Adipocyte (in vitro differentiated cells): ENCODE measurements at regions not wholly inside any gene's neighbourhood (a gene's known extent, or its start where the extent isn't known, plus 50 kb on each side); places are given as distances from the start of the nearest gene placed in this dataset.

Source experiments
- DNase-seq: peaks from one replicate; pipeline ENCODE4 v3.0.0-alpha.2; 2015; ENCODE audit warnings: low read depth
- H3K27me3 ChIP-seq: replicated peaks from 2 replicates; pipeline ENCODE4 v1.7.0; 2013; ENCODE audit warnings: mild to moderate bottlenecking, low read length, moderate library complexity; ENCODE audit not compliant: control insufficient read depth, insufficient read depth
- H3K36me3 ChIP-seq: 2 replicates; pipeline ENCODE4 v1.7.0; 2013; ENCODE audit warnings: low read length, mild to moderate bottlenecking, moderate library complexity; ENCODE audit not compliant: control insufficient read depth, insufficient read depth, severe bottlenecking
- H3K4me1 ChIP-seq: 2 replicates; pipeline ENCODE4 v1.7.0; 2013; ENCODE audit warnings: mild to moderate bottlenecking, low read length, moderate library complexity; ENCODE audit not compliant: control insufficient read depth, insufficient read depth
- H3K4me3 ChIP-seq: 2 replicates; pipeline ENCODE4 v1.7.0; 2013; ENCODE audit warnings: mild to moderate bottlenecking, low read length, moderate library complexity
- H3K9ac ChIP-seq: 2 replicates; pipeline ENCODE4 v1.7.0; 2013; ENCODE audit warnings: mild to moderate bottlenecking, low read length, moderate library complexity
- H3K9me3 ChIP-seq: 2 replicates; pipeline ENCODE4 v1.7.0; 2013; ENCODE audit warnings: mild to moderate bottlenecking, low read length, moderate library complexity; ENCODE audit not compliant: control insufficient read depth

DNA sequence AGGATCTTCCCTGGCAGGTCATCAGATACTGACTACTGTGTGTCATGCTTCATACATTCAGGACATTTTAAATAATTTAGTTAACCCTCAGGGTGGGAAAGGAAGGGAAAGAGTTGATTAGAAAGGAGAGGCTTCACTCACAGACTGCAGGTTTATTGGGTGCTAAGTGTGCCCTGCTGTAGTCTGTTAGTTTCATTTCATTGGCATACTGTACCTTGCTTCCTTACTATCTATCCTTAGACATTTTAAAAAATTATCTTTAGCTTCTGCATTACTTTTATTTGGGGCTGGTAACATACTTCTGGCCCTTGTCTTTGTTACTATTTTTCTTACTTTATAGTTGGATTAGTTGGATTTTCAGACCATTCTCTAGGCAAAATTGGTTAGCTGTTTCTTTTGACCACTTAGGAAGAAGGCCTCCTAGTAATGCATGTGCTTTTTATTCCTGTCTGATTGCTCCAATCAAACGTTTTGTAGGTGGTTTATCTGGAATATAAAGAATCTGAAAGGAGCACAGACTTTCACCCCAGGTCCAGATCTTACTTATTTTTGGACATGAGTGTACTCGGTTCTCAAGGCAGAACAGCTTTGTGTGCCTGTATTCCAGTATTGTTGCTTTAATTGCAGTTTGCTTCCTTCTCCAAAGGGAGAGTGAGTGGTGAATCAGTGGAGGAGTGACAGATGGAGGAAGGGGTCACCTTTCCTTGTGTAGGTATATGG lies 82.7 kb upstream of the PRDM1 start:
- no peak for DNase-seq
- Histone ChIP-seq H3K36me3 (no peaks in the 10 kb centered on the region), H3K9me3 (no peaks in the 10 kb centered on the region), H3K27me3 (no peaks in the 10 kb centered on the region), H3K4me3 (no peak overlapping the region), H3K4me1 (peaks cover 10% of the 10 kb centered on the region), H3K9ac (no peak overlapping the region)

DNA sequence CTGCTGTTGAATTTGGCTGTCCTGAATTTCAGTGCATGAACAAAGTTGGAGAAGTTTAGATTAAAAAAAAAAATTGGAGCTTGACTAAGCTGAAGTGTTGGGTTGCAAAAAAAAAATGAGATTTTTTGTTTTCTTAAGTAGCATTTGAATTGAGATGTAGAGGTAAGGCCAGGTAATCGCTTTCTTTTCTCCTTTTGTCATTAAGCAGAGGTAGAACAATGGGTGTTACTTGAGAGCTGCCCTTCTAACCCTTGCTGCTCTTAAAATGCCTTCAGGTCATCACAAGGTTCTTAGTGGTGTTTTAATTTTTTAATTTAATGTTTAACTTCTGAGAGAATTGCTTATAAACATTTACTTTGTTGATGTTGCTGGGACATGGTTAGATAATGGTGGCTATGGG lies 84.1 kb upstream of the PRDM1 start:
- Histone ChIP-seq H3K4me1 (peaks cover 10% of the 10 kb centered on the region), H3K9ac (no peak overlapping the region), H3K36me3 (no peaks in the 10 kb centered on the region), H3K4me3 (no peak overlapping the region), H3K9me3 (no peaks in the 10 kb centered on the region), H3K27me3 (no peaks in the 10 kb centered on the region)
- DNase-seq: no peak

DNA sequence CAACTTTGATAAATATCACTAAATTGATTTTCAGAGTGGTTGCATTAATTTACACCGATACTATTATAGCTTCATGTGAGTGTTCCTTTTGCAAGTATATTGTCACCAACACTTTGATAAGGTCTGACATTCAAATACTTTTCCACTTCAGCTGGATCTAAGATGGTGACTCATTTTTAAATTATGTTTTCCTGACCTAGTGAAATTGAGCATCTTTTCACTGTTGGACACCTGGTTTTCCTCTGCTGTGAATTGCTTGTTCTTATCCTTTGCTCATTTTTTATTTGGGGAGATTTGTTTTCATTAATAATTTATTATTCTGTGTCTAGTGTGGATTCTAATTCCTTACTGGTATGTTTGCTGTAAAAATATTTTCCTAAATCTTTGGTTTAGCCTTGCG lies 85.2 kb upstream of the PRDM1 start:
- no peak overlapping the region for H3K9ac ChIP-seq
- H3K27me3 ChIP-seq: no peaks in the 10 kb centered on the region
- no peaks in the 10 kb centered on the region for H3K9me3 ChIP-seq

DNA sequence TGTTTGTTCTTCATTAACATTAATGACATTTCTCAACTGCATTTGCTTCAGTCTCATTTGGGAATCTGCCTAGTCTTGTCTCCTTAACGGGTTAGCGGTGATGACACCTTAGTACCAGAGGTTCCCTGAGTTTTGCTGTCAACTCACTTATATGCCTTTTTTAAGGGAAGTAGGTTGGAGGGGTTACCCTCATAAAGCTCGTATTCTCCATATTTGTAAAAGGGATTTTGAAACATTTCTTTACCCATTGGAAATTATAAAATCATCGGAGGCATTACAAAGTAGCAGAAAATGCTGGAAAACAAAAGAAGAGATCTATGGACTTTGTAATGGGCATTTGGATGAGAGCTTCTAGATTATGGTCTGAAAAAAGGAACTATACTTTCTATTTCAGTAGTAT lies 88.7 kb upstream of the PRDM1 start:
- no peak for DNase-seq
- H3K4me3 ChIP-seq: no peak overlapping the region
- no peaks in the 10 kb centered on the region for H3K9me3 ChIP-seq
- H3K4me1 ChIP-seq: peaks cover 15% of the 10 kb centered on the region
- no peaks in the 10 kb centered on the region for H3K36me3 ChIP-seq
- no peak overlapping the region for H3K9ac ChIP-seq
- H3K27me3 ChIP-seq: no peaks in the 10 kb centered on the region

More for the DNA sequence above, 85.2 kb upstream of the PRDM1 start:
- Histone ChIP-seq H3K4me3 (no peak overlapping the region), H3K36me3 (no peaks in the 10 kb centered on the region), H3K4me1 (peaks cover 10% of the 10 kb centered on the region)
- no peak for DNase-seq

DNA sequence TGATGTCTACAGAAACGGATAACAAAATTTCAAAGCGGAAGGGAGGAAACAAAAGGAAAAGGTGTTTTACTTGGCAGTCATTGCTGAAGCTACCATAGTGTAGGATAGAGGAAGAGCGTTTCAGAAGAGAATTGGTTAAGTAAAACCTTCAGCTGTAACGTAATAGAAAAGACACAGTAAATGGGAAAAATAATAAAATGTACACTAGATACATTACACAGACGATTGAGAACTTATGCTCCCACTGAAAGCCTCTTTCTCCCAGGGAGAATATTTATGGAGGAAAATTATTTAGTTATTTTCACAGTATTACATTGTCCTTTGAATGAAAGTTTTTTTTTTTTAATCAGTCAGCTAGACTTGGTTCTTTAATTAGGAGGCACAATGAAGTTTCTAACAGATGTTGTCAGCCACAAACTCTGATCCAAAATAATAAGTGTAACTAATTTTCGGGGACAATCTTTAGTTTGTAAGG lies 90.7 kb upstream of the PRDM1 start:
- H3K36me3 ChIP-seq: no peaks in the 10 kb centered on the region
- no peaks in the 10 kb centered on the region for H3K9me3 ChIP-seq
- peaks cover 20% of the 10 kb centered on the region for H3K4me1 ChIP-seq
- H3K27me3 ChIP-seq: no peaks in the 10 kb centered on the region
- DNase-seq: peak; percentile 19
- peak overlapping the region; percentile 92 for H3K4me3 ChIP-seq
- peak overlapping the region; percentile 89 for H3K9ac ChIP-seq

DNA sequence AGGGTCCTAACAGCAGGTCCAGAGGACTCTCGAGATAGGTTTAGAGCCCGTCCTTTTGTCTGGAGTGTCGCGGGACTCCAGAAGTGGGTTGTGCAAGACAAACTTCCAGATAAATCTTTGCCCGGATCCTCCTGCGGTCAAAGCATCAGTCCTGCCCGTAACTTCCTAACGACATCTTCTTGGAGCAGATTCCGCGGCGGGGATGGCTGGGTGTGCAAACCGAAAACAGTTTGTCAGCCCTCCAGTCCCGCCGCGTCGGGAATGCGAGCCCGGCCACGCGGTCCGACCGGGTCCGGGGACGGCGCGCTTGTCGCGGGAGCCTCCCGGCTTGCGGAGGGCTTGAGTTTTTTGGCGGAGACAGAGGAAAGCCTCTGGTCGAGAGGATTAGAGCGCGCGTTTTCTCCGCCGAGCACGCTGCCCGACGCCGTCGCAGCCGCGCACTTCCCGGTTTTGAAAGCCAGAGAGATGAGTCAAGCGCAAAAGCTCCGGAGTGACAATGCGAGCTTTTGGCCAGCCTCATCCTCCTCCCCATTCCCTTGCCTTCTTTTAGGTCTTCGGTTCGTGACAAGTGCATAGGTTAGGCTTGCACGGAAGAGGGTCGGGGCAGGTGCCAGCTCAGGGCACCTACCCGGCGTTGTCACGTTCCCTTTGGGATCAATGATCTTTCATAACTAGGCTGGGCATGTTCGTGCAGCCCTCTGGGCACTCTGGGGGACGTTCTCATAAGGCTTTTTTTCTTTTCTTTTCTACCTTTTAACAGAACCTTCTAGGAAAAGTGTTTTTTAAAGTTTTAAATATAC lies 91.3 kb upstream of the PRDM1 start:
- H3K4me3 ChIP-seq: peak overlapping the region; percentile 92
- peak overlapping the region; percentile 89 for H3K9ac ChIP-seq
- peak; percentile 87 for DNase-seq
- no peaks in the 10 kb centered on the region for H3K27me3 ChIP-seq
- no peaks in the 10 kb centered on the region for H3K9me3 ChIP-seq
- H3K4me1 ChIP-seq: peaks cover 20% of the 10 kb centered on the region
- H3K36me3 ChIP-seq: no peaks in the 10 kb centered on the region

DNA sequence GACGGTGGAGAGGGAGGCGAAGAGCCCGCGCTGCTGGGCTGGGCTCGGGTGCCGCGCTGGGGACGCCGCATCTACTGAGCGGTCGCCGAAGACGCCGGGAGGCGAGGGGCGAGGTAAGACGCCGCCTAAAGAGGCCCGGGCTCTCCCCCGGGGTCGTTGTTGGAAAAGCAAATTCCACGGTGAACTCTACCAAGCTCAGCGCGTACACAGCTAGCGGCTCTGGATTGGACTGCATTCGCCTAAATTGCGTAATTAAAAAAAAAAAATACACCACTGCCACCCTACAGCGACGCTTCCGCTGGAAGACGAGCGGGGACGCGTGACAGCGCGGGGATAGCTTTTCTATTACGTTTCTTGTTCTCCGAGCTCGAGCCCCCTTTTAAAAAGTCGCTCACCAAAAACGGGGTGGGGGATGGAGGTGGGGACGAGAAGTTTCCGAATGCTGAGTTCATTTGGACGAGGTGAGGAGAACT lies 92.0 kb upstream of the PRDM1 start:
- peaks cover 20% of the 10 kb centered on the region for H3K4me1 ChIP-seq
- peak overlapping the region; percentile 89 for H3K9ac ChIP-seq
- H3K27me3 ChIP-seq: no peaks in the 10 kb centered on the region
- peak; percentile 85 for DNase-seq
- H3K9me3 ChIP-seq: no peaks in the 10 kb centered on the region
- H3K36me3 ChIP-seq: no peaks in the 10 kb centered on the region
- peak overlapping the region; percentile 92 for H3K4me3 ChIP-seq

DNA sequence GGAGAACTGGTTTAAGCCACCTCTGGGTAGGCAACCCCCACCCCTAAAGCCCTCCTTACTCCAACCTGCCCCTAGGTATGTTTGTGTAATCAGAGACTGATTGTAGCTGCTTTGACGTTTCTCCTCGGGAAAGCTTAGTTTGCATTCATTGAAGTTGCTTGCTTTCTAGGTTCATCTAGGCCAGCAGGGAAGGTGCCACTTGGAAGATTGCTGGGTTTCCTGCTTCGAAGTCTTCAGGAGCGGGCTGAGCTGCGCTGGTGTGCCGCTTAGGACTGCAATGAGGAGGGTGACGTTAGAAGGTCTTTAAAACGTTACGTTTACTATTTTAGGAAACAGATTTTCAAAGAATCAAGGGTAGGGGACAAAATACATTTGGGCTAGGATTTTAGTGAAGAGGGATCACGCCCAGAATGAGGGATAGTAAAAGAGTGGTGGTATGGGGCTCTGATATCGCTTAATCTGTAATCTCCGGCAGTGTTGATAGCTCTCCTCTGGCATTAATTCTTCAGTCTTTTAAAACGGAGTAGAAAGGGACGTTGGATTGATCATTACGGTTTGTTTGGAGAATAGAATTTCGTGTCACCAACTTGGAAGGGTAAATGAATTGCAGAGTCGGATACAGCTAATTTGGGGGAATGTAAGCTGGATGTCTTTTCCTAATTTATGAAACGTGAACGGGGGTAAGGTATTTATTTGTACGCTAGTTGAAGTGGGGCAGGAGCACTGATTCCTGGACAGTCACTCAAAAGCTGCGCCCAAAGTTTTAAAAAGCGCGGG lies 92.6 kb upstream of the PRDM1 start:
- Histone ChIP-seq H3K36me3 (no peaks in the 10 kb centered on the region), H3K4me1 (peaks cover 23% of the 10 kb centered on the region), H3K4me3 (peak overlapping the region; percentile 92), H3K27me3 (no peaks in the 10 kb centered on the region), H3K9ac (peak overlapping the region; percentile 89), H3K9me3 (no peaks in the 10 kb centered on the region)
- DNase-seq: peak; percentile 18

DNA sequence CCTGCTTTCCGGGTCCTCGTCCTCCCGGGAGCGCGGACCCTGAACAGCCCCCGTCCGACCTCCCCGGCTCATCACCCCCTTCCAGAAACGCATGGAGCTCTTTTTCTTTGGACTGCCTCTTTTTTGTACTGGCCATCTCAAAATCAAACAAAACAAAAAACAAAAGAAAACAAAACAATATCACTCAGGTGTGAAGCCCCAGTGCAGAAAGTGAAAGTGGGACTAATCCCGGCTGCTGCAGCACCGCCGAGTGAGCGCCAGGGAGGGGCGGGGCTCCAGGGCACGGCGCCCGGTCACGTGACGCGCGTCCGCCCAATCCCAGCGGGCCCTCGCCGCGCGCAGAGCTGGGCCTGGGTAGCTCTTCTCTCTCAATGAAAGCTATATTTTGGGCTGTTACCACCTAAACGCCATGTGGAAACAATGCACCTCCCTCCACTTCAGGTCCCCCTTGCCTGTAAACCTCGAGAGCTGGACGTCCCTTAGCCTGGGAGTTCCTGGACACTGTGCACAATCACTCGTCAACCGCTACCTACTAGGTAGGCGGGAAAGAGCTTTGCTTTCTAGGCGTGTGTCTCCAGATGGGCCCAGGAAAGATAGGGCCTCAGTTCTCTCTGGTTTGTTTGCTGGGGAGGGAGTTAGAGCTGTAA lies 93.7 kb upstream of the PRDM1 start:
- Histone ChIP-seq H3K27me3 (no peaks in the 10 kb centered on the region), H3K9me3 (no peaks in the 10 kb centered on the region), H3K4me3 (peak overlapping the region; percentile 92), H3K4me1 (peaks cover 31% of the 10 kb centered on the region), H3K36me3 (no peaks in the 10 kb centered on the region), H3K9ac (peak overlapping the region; percentile 83)
- peak; percentile 91 for DNase-seq

DNA sequence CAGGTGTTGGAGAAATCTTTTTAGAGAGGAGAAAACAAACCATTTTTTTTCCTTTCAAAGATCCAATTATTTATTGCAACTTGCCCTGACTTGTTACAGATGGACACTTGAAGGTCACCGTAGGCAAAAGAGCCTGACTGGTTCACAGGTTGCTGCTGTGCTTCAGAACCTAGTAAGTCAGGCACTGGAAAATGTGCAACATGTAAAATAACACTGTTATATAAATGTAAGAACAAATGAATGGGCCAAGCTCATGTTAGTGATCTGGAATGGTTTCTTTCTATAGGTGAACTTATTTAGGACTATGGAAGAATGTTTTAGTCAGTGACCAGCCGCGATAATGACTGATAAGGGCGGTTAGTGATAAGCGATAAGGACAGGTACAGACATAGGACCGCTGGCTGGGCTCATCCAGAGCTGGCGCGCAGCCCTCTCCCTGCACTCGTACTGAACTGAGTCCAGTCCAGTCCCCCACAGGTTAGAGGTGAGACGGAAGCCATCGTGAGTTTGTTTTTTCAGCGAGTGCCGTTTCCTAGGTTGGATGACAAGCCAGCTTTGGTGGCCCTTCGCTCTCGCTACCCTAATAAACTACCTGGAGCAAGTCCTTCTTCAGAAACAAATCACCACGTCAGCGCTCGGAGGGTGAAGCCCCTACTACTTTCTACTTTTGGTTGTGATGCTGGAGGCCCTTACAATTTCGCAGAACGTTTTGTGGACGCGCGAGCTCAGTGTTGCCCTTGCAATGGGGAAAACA lies 94.4 kb upstream of the PRDM1 start:
- no peaks in the 10 kb centered on the region for H3K27me3 ChIP-seq
- peak overlapping the region; percentile 83 for H3K9ac ChIP-seq
- no peaks in the 10 kb centered on the region for H3K36me3 ChIP-seq
- no peaks in the 10 kb centered on the region for H3K9me3 ChIP-seq
- peak overlapping the region; percentile 92 for H3K4me3 ChIP-seq
- H3K4me1 ChIP-seq: peaks cover 37% of the 10 kb centered on the region
- DNase-seq: no peak
